Stimulated activated CD4-positive, alpha-beta T cell treated with anti-CD3 and anti-CD28 coated beads, TNF-alpha, amount 100 ng/mL, for 48 hours (primary cell): ENCODE measurements at regions not wholly inside any gene's neighbourhood (a gene's known extent, or its start where the extent isn't known, plus 50 kb on each side); places are given as distances from the start of the nearest gene placed in this dataset.

Experiments used
- DNase-seq, 3 donors: peaks; one replicate each; pipeline ENCODE4 v3.0.0-alpha.2; 2020; ENCODE audit warnings: low read depth in 3 of 3

DNA sequence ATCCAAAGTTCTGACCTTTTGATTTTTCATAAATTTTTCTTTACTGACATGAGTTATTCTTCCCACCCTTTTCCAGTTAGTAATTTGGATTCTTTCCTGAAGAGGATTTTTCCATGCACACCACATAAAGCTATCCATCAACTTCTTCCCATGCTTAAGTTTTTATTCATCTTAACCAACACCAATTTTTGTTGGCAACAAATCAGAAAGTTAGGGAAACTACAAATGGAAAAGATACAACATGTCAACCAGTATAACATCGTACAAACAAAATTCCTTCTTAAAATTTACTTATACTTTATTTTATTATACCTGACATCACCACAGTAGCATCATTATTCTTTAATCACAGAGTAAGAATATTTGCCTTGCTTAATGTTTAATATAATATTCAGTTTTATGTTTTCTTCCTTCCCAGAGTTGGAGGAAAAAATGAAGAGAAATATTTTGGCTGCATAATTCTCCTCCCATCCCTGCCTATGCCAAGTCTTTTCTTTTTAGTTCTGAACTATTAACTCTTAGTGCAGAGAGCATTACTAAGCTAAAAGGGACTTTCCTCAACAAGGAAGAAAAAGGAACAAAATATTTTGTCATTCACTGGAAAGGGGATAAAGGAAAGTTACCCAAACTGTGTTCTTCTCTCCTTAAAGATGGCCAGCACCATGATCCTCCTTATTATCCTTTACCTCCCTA lies 67.5 kb upstream of the MEOX2 start:
- no peak for DNase-seq

DNA sequence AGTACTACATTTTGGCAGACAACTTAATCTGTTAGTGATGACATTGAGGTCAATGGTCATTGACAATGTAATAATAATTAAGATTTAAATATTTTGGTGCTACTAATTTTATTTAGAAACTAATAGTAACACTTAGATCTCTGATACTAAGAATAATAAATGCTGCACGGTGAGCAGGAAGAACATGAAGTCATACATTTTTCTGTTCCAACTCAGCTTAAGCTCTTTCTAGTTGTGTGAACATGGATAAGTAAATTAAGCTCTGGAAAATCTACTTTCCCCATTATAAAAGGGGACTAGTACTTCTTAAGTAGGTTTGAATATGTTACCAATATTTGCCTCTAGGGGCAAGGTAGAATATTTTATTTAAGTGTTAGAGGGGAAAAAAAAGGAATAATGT lies 65.9 kb upstream of the MEOX2 start:
- DNase-seq, result no peak

DNA sequence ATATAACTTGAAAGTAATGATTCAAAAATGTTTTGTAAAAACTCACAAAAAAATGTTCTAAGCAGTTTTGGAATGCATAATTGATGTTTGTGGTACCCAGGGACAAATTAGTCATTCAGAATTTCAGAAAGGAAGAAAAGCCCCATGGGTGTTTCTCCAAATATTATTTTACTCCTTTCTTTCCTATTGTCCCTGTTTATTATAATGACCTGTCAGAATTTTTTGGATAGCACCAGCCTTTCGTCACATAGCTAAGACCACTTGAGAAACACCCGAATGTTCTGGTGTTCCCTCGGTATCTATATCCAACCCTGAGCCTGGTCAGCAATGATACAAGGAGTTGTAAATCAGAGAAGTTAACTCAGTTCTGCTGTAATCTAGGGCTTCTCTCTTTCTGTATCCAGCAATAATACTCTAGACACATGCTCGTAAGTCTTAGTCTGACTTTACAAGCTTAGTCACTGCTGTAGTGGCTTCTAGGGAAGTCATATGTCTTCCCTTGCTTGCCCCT lies 64.8 kb upstream of the MEOX2 start:
- no peak for DNase-seq

DNA sequence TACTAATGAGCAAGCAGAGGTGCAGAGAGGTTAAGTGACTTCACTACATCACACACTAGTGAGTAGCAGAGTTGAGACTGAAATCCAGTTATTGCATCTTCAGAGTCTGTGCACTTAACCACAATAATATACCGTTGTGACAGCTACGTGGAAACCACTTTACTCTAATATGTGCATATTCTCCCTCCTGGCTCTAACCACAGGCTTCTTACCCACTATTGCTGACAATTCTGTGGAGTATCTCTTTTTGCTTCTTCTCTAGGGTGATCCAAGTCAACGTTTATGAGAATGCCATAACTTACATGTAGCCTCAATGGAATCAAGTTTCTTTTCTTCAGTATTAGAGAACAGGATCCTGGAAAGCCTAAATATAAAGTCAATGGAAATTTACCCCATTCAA lies 64.2 kb upstream of the MEOX2 start:
- DNase-seq, result no peak

DNA sequence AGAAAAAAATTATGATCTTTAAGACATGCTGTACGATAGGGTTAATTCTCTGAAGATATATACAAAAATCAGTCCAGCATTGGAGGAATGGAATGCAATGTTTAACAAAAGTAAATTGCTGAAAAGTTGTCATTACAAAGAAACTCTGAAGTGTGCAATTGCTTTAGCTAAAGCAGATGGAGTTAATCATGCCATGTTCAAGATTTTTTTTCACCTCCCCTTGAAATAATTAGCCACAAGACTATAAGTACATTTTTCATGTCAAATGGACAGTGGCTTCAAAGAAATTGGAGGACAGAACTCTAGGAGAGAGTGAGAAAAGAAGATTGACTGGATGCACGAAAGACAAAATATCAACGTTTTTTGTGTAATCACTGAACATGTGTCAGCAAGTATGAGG lies 63.1 kb upstream of the MEOX2 start:
- no peak for DNase-seq

DNA sequence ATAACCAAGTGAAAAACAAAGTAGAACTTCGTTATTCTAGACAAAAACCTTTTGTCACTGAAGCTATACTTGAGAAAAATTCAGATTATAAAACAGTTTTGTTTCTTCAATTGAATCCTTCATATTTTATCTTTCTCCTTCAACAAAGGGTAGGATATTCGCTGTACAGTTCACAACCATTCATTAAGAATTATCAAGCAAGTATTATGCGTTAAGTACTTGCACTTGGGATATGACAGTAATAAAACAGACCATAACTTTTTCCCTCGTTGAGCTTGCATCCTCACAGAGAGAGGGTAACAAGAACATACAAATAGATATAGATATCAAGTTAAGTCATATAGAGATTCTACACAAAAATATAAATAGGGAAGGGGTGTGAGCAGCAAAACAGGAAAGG lies 61.2 kb upstream of the MEOX2 start:
- DNase-seq, result no peak

DNA sequence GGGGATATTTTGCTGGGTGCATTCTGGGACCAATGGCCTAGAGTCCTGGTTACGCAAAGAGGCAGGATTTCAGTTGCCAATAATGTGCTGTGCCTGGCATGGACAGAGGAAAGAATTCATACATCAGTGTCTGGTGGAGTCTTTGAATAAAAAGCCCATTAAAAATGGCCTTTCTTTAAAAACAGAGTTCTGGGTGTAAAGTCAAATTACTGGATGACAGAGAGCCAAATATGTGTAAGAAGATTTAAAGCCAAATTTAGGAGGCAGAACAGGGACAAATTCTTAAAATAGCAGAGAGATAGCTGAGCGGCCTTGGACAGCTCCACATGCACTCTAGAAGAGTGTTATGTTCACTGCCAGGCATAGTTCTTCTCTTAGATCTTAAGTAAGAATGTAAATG lies 60.8 kb upstream of the MEOX2 start:
- no peak for DNase-seq

DNA sequence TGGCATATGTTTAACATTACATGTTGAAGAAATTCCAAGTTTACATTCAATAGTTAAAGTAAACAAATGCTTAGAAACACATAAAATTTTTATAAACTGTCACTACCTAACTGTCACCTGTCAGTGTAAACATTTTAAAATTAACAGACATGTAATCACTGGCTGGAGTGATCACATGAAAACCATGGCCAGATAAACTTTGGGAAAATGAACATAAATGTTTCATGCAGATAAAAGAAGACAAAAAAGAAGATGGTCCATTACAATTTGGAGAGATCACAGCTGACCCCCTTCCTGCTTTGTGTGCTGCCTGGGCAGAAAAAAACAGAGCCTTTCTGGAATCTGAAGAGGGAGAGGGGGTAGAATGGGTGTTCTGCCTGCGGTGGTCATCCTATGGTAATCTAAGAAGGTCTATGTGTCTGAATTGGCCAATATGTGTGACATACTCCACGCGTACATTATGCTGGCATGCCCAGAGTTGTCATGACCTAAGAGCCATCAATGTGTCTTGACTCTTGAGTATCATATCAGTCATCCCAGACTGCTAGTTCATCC lies 57.5 kb upstream of the MEOX2 start:
- DNase-seq, result no peak

DNA sequence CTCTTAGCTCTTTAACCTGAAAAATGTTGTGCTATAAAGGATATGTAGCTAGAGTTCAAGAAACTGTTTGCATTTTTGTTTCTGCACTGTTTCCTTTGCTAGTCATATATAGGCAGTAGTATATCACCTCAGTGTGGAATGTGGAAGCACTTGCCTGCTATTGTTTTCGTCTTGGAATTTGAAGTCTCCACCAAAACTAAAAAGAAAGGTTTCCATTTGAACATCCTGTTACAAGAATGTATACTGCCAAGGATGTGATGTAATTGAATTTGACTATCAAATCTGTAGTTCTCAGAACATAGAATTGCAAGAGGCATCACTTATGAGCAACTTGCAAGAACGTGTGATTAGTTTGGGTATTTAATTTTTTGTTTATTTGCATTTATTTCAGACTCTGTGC lies 51.1 kb upstream of the MEOX2 start:
- no peak for DNase-seq
